ENCODE measurements at regions not wholly inside any gene's neighbourhood (a gene's known extent, or its start where the extent isn't known, plus 50 kb on each side); places are given as distances from the start of the nearest gene placed in this dataset.

DNA sequence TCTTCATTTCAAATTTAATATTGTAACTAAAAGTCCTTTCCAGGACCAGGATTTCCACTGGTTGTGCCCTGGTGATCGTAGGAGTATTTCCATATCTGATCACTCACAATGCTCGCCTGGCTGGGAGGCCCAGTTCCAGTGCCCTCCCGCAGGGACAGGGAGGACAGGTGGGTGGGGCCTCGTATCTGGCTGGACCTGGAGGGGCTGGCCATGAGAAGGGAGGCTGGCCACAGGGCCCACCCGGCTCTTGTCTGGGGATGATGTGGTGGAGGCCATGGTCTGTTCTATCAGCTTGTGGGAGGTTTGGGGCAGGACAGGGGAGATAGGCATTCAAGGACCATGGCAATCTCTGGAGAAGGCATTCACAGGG lies 286.4 kb downstream of the GADD45G start:
- no peak for DNase-seq (ENCODE audit: extremely low read depth, low read depth, low spot score)

DNA sequence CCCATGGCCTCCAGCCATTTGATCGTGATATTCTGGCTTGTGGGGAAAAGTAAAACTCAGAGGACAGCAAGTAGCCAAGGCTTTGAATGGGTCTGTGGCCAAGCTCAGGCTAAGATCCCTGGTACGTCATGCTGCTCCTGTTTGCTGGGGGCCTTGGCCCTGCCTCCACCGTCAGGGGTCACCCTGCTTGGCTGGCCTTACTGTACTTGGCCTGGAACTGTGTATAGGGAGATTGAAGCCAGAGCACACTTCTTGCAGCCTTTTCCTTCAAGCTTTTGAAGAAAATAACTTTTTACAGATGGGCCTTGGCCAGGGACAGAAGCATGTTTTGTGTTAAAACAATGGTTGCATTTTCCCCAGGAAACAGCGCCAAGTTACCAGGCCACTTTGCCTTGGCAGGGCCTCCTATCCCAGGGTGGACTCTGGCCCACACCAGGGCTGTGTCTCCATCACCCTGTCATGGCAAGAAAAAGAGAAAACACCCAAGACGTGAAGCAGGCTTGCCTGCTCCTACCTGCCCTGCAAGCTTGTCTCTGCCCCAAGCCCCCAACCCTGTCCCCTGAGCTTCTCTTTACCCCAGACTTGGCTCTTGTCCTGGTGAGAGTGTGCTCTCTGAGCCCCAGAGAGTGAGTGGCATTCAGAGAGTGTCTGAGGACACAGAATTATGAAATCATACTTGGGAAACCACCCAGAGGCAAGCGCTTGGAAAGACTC lies 286.9 kb downstream of the GADD45G start:
- DNase-seq (ENCODE audit: extremely low read depth, low read depth, low spot score) = no peak

- DNase-seq (ENCODE audit: extremely low read depth, low read depth, low spot score) = no peak
Observed at GRCh38 chr9:89892920-89893319, 288.1 kb downstream of the GADD45G start.

DNA sequence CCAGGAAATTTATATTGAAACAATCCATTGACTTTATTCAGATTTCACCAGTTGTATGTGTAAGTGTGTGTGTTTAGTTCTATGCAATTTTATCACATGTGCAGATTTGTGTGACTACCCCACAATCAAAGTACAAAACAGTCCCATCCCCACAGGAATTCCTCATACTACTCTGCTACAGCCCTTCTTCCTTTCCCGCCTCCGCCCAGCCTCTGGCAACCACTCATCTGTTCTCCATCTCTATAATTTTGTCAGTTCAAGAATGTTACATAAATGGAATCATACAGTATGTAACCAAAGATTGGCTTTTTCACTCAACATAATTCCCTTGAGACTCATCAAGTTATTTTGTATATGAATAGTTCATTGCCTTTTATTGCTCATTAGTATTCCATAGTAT lies 289.1 kb downstream of the GADD45G start:
- DNase-seq (ENCODE audit: extremely low read depth, low read depth, low spot score) = no peak

DNA sequence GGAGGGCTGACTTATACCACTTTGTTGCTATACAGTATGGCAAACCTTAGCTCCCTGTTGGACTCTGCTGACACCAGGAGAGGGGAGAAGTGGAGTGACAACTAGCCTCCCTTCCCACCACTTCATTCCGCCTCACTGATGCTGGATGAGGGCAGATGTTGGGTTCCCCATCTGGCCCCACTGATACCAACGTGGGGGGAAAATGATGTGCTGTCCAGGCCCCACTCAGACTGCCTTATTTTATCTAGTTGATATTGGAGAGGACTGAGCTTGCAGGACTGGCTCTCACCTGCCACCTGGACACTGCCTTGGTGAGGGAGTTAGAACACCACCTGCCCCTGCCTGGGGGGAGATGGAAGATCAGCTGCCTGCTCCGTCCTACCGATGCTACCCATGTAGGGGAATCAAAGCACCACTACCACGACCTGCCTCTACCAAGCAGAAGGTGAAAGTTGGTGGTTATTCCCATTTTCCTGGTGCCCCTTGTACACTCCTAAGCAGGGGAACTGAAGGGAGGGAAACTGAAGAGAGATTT lies 292.1 kb downstream of the GADD45G start:
- DNase-seq (ENCODE audit: extremely low read depth, low read depth, low spot score) = no peak

GRCh38 chr9:89899573-89899972 lies 294.8 kb downstream of the GADD45G start:
- no peak for DNase-seq (ENCODE audit: extremely low read depth, low read depth, low spot score)

DNA sequence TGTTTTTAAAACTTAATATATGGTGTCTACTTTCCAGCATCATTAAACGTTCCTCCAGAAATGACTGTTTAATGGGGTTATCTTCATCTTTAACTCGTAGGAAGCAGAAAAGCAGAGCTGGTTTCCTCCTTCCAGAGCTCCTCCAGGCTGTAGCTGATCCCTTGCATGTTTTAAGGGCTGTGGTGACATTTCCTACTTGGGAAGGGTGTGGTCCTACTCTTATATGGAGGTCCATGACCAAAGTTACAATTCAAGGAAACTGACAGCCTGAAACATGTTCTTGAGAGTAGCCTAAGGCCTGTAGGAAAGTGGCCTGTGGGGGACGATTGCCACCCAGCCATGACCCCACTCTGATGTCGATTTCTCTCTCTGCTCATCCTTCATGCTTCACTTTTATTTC lies 297.1 kb downstream of the GADD45G start:
- no peak for DNase-seq (ENCODE audit: extremely low read depth, low read depth, low spot score)

- no peak for DNase-seq (ENCODE audit: extremely low read depth, low read depth, low spot score)
Observed at GRCh38 chr9:89902450-89903140, 297.8 kb downstream of the GADD45G start.

- no peak for DNase-seq (ENCODE audit: extremely low read depth, low read depth, low spot score)
Observed at GRCh38 chr9:89903141-89903475, 298.3 kb downstream of the GADD45G start.

DNA sequence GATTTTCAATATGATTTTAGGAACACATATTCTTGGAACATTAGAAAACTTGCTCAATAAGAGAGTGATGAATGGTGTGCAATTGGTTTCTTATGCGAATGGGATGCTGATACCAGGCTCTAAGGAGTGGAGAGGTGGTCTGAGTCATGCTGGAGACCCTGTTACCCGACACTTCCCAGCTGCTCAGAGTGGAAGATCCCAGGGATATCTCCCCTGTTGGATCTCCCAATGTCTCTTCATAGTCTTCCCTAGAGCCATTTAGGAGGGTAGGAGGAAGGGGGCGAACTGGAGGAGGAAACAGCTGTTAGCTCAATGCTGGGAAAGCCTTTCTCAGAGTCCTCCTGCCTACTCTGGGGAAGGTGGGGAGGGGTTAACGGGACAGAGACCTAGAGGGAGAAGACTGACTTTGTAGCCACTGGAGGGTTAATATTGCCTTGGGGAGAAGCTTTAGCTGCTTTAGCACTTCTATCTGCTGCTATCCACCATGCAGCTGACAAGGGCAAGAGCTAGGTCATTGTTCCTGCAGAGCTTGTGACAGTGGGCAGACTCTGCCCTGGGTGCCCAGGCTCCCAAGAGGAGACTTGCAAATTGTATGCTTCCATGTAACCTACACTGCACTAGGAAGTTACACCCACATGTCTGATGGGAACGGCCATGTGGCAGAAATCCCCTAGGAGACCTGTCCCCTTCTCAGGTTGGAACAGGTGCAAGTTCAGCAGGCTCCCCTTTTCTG lies 301.0 kb downstream of the GADD45G start:
- DNase-seq (ENCODE audit: extremely low read depth, low read depth, low spot score) = no peak

GRCh38 chr9:89911721-89912604 lies 307.2 kb downstream of the GADD45G start:
- no peak for DNase-seq (ENCODE audit: extremely low read depth, low read depth, low spot score)

DNA sequence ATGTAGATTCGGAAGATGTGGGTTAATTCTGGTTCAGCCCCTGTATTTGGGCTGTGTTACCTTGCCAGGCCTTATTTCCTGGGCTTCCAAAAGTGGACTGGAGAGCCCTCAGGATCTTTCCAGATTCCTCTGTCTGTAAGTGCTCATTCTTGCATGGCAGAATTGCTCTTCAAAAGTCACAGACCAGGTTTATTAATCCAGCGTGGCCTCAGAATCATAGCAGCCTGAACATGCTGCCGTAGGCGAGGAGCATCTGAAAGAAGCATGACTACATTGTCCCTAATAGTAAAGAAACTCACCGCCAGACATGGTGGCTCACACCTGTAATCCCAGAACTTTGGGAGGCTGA lies 307.8 kb downstream of the GADD45G start:
- DNase-seq (ENCODE audit: extremely low read depth, low read depth, low spot score) = no peak

- DNase-seq (ENCODE audit: extremely low read depth, low read depth, low spot score) = no peak
Observed at GRCh38 chr9:89915187-89915586, 310.4 kb downstream of the GADD45G start.

- DNase-seq (ENCODE audit: extremely low read depth, low read depth, low spot score) = no peak
Observed at GRCh38 chr9:89916001-89916597, 311.3 kb downstream of the GADD45G start.

- no peak for DNase-seq (ENCODE audit: extremely low read depth, low read depth, low spot score)
Observed at GRCh38 chr9:89917861-89918260, 313.0 kb downstream of the GADD45G start.

- peak; percentile 16 for DNase-seq (ENCODE audit: extremely low read depth, low read depth, low spot score)
Observed at GRCh38 chr9:89919171-89919681, 314.4 kb downstream of the GADD45G start.

GRCh38 chr9:89920131-89920530 lies 315.3 kb downstream of the GADD45G start:
- DNase-seq (ENCODE audit: extremely low read depth, low read depth, low spot score) = no peak

DNA sequence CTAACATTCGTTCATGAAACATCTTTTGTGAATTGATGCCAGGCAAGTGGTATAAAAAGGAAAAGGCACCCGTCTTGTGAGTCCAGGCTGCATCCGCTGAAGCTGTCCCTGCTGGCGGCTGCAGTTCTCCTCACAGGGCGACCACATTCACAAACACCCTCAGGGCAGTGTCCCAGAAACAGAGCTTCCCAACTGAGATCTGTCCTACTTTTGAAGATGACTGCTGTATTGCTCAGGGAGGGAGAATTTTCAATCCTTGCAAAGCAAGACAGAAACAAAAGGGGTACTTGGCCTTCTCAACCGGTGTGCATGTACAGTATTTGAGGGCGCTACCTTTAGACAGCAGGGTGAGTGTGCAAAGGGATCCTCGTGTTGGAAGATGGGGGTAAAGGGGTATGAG lies 316.1 kb downstream of the GADD45G start:
- no peak for DNase-seq (ENCODE audit: extremely low read depth, low read depth, low spot score)

DNA sequence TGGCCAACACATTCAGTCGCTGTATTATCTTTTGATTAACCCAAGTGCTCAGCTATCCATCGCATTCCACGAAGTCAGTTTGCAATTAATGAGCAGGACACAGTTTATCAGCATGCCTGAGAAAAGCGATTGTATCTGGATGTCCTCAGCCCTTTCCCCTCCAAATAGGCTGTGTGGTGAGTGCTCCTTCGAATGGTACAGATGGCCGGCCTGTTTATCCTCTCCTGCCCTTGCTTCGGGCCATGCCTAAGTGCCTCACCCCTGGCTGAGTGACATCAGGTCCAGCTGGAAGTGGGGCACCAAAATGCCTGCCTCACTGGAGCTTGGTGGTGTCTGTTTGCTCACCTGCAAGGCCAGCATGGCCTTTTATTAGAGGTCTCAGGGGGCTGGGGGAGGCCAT lies 317.3 kb downstream of the GADD45G start:
- no peak for DNase-seq (ENCODE audit: extremely low read depth, low read depth, low spot score)

DNA sequence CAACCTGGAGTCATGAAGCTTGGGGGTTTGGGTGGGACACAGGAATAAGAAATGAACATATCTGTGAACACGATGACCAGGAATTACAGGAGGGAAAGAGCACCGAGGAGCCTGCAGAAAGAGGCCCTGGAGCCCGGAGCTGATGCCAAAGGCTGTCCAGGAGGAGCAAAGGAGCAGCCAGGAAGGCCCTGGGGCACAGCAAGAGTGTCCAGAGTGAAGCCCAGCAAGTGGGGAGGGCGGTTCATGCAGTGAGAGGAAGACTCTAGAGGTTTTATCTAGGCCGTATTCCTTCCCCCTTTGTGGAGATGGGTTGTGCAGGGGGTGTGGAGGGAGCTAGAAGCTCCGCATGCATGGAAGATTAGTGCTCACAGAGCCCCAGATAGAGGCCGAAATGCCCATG lies 318.4 kb downstream of the GADD45G start:
- no peak for DNase-seq (ENCODE audit: extremely low read depth, low read depth, low spot score)

Data from glomerular endothelial cell (primary cell).